H1 (cell line): ENCODE measurements at regions not wholly inside any gene's neighbourhood (a gene's known extent, or its start where the extent isn't known, plus 50 kb on each side); places are given as distances from the start of the nearest gene placed in this dataset.

Experiments
- CTCF ChIA-PET: fragments of 300-600 bp; sonication (Branson Sonifier 250); formaldehyde crosslinking; loops from one replicate; lab custom pipeline; 2021; ENCODE audit not compliant: partially characterized antibody; lab: Charles Lee
- POLR2A ChIA-PET: fragments of 300-600 bp; sonication (Branson Sonifier 250); formaldehyde crosslinking; loops from one replicate; lab custom pipeline; 2021; ENCODE audit warnings: inconsistent platforms; ENCODE audit not compliant: partially characterized antibody; lab: Charles Lee
- DNase-seq, 2 experiments: peaks; one replicate each; pipeline versions ENCODE4 v3.0.0 to v3.0.0-alpha.2; 2010 to 2022; ENCODE audit warnings: low spot score in 2 of 2, low read depth in 1 of 2, mixed read lengths in 1 of 2
- FAIRE-seq: peaks from 2 replicates; lab custom pipeline; 2011; peaks lifted over from hg19 to GRCh38; lab: Jason Lieb, UNC
- H2AFZ ChIP-seq: 2 replicates; pipeline ENCODE4 v1.8.1; 2012; ENCODE audit warnings: low read length, inconsistent platforms
- H2AK5ac ChIP-seq: 2 replicates; pipeline ENCODE4 v1.6.1; 2013; ENCODE audit warnings: low read depth, low read length
- H2BK120ac ChIP-seq: replicated peaks from 2 replicates; pipeline ENCODE3; 2013; ENCODE audit warnings: low read depth, low read length, inconsistent platforms
- H2BK12ac ChIP-seq: 2 replicates; pipeline ENCODE4 v1.6.1; 2013; ENCODE audit warnings: low read depth, low read length
- H2BK15ac ChIP-seq: 2 replicates; pipeline ENCODE4 v1.6.1; 2013; ENCODE audit warnings: low read length
- H2BK20ac ChIP-seq: 2 replicates; pipeline ENCODE4 v1.6.1; 2013; ENCODE audit warnings: low read length
- H2BK5ac ChIP-seq: 2 replicates; pipeline ENCODE4 v1.6.1; 2013; ENCODE audit warnings: low read depth, low read length
- H3K14ac ChIP-seq: 2 replicates; pipeline ENCODE4 v1.6.1; 2013; ENCODE audit warnings: inconsistent platforms; ENCODE audit not compliant: insufficient read length
- H3K18ac ChIP-seq: 2 replicates; pipeline ENCODE4 v1.6.1; 2013; ENCODE audit warnings: low read length; ENCODE audit errors: extremely low read depth
- H3K23ac ChIP-seq: 2 replicates; pipeline ENCODE4 v1.6.1; 2013; ENCODE audit warnings: inconsistent platforms; ENCODE audit not compliant: insufficient read length
- H3K23me2 ChIP-seq: 2 replicates; pipeline ENCODE4 v1.6.1; 2013; ENCODE audit warnings: low read depth, low read length
- H3K27ac ChIP-seq: 2 replicates; pipeline ENCODE4 v1.6.1; 2011; ENCODE audit warnings: low read depth, low read length, inconsistent platforms
- H3K27me3 ChIP-seq, 4 experiments: replicated peaks in 1 of 4; 1 replicate in 1 of 4; 2 replicates in 3 of 4; pipeline versions ENCODE4 v1.6.1 to v1.8.1; 2011 to 2013; ENCODE audit warnings: low read length in 3 of 4, mild to moderate bottlenecking in 3 of 4, inconsistent platforms in 2 of 4, mixed read lengths in 2 of 4, moderate library complexity in 1 of 4; ENCODE audit not compliant: control insufficient read depth in 3 of 4, insufficient read depth in 3 of 4; ENCODE audit errors: extremely low read depth in 1 of 4
- H3K36me3 ChIP-seq, 4 experiments: 2 replicates each; pipeline versions ENCODE4 v1.6.1 to v1.8.1; 2011 to 2013; ENCODE audit warnings: mild to moderate bottlenecking in 4 of 4, low read length in 3 of 4, moderate library complexity in 2 of 4, control low read depth in 1 of 4, inconsistent platforms in 1 of 4; ENCODE audit not compliant: insufficient read depth in 4 of 4, control insufficient read depth in 2 of 4
- H3K4ac ChIP-seq: replicated peaks from 2 replicates; pipeline ENCODE3; 2013; ENCODE audit warnings: low read length, low read depth, mixed read lengths, inconsistent platforms; ENCODE audit not compliant: insufficient read length
- H3K4me1 ChIP-seq, 4 experiments: replicated peaks in 1 of 4; 1 replicate in 1 of 4; 2 replicates in 3 of 4; pipeline versions ENCODE4 v1.6.1 to v1.8.1; 2011 to 2013; ENCODE audit warnings: low read length in 3 of 4, inconsistent platforms in 2 of 4, mixed read lengths in 1 of 4; ENCODE audit not compliant: insufficient read depth in 4 of 4, control insufficient read depth in 3 of 4
- H3K4me2 ChIP-seq, 2 experiments: 2 replicates each; pipeline versions ENCODE4 v1.6.1 to v1.8.1; 2011 to 2013; ENCODE audit warnings: low read depth in 2 of 2, low read length in 2 of 2, control low read depth in 1 of 2, inconsistent platforms in 1 of 2, mild to moderate bottlenecking in 1 of 2; ENCODE audit not compliant: insufficient read depth in 1 of 2
- H3K4me3 ChIP-seq, 4 experiments: fragments of 200-600, 300-600 bp in 1 of 4; sonication (generic), shearing (Covaris generic), sonication (Bioruptor Twin) in 1 of 4; 2 replicates each; pipeline versions ENCODE4 v1.5.1 to v1.8.1; 2011 to 2016; ENCODE audit warnings: low read length in 4 of 4, low read depth in 3 of 4, control low read depth in 2 of 4, inconsistent platforms in 2 of 4, mild to moderate bottlenecking in 2 of 4, mixed read lengths in 1 of 4, moderate library complexity in 1 of 4; ENCODE audit not compliant: insufficient read depth in 2 of 4; ENCODE audit errors: extremely low read depth in 1 of 4
- H3K56ac ChIP-seq: replicated peaks from 2 replicates; pipeline ENCODE3; 2013; ENCODE audit warnings: low read depth, mild to moderate bottlenecking, mixed read lengths, low read length, inconsistent platforms; ENCODE audit not compliant: insufficient read length
- H3K79me1 ChIP-seq: 2 replicates; pipeline ENCODE4 v1.6.1; 2013; ENCODE audit warnings: low read depth, low read length, control low read depth
- H3K79me2 ChIP-seq, 2 experiments: 2 replicates each; pipeline versions ENCODE4 v1.6.1 to v1.8.1; 2012 to 2013; ENCODE audit warnings: low read length in 2 of 2, mild to moderate bottlenecking in 2 of 2, inconsistent platforms in 1 of 2; ENCODE audit not compliant: insufficient read depth in 2 of 2, control insufficient read depth in 1 of 2
- H3K9ac ChIP-seq, 4 experiments: replicated peaks in 1 of 4; 1 replicate in 1 of 4; 2 replicates in 3 of 4; pipeline versions ENCODE4 v1.6.1 to v1.8.1; 2011 to 2013; ENCODE audit warnings: low read depth in 3 of 4, low read length in 3 of 4, control low read depth in 2 of 4, mild to moderate bottlenecking in 2 of 4, moderate library complexity in 2 of 4, inconsistent platforms in 1 of 4; ENCODE audit errors: extremely low read depth in 1 of 4
- H3K9me3 ChIP-seq, 2 experiments: 2 replicates each; pipeline versions ENCODE4 v1.6.1 to v1.8.1; 2012 to 2013; ENCODE audit warnings: mild to moderate bottlenecking in 2 of 2, moderate library complexity in 2 of 2, control low read depth in 1 of 2, inconsistent platforms in 1 of 2, low read depth in 1 of 2, low read length in 1 of 2, mixed read lengths in 1 of 2; ENCODE audit not compliant: insufficient read depth in 2 of 2
- H4K20me1 ChIP-seq, 2 experiments: replicated peaks in 1 of 2; 2 replicates each; pipeline versions ENCODE3 to v1.8.1; 2011 to 2013; ENCODE audit warnings: inconsistent platforms in 2 of 2, low read length in 2 of 2, mild to moderate bottlenecking in 1 of 2; ENCODE audit not compliant: insufficient read depth in 2 of 2, control insufficient read depth in 1 of 2
- H4K5ac ChIP-seq: 2 replicates; pipeline ENCODE4 v1.6.1; 2013; ENCODE audit warnings: low read length, low read depth, mixed read lengths, inconsistent platforms; ENCODE audit not compliant: insufficient read length
- H4K8ac ChIP-seq: 2 replicates; pipeline ENCODE4 v1.8.0; 2013; ENCODE audit warnings: mild to moderate bottlenecking, moderate library complexity, low read length, inconsistent platforms; ENCODE audit not compliant: insufficient read depth; ENCODE audit errors: extremely low read depth
- H4K91ac ChIP-seq: replicated peaks from 2 replicates; pipeline ENCODE3; 2013; ENCODE audit warnings: low read length, mixed read lengths, inconsistent platforms; ENCODE audit not compliant: insufficient read length
- ZNF274 ChIP-seq: IDR thresholded peaks from 2 replicates; pipeline ENCODE4 v1.7.0; 2012; ENCODE audit warnings: low read length, borderline replicate concordance; ENCODE audit errors: extremely low read depth
- WGBS, 2 experiments: shearing (Covaris generic) in 1 of 2; methylation state at CpG; one replicate each; pipeline versions ENCODE4 v1.1.6 to v1.1.7; 2013 to 2015; ENCODE audit warnings: low lambda C conversion rate in 2 of 2, mixed read lengths in 2 of 2, inconsistent platforms in 1 of 2, low coverage in 1 of 2, missing lambda C conversion rate in 1 of 2; ENCODE audit not compliant: insufficient replicate concordance in 2 of 2, insufficient coverage in 1 of 2, insufficient read length in 1 of 2; ENCODE audit errors: extremely low coverage in 1 of 2, missing lambda C conversion rate in 1 of 2; 5-methylcytosine and 5-hydroxymethylcytosine counted together

DNA sequence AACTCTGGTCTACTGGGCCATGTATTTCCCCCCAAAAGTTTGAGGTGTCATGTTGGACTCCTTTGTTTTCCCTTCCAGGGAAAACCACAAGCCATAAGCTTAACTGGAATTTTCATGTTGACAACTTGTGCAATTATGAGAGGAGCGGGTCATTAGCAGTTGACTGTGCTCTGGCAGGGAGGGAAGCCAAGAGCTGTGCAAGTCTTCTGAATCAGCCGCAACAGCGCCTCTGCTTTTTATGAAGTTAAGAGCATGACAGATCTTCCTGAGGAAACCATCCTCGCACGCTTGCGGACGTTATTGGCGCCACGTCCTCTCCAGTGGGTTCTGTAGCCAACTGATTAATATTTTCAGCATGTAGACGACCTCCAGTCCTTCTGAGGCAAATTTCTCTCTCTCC lies 148.7 kb upstream of the MKI67 start:
- Histone ChIP-seq H3K27me3 (no peaks in the 10 kb centered on the region; a peak in 1 of 7 replicates), H2AFZ (no peak overlapping the region), H3K79me2 (no peaks in the 10 kb centered on the region), H2BK5ac (no peak overlapping the region)
- no peak for TF ChIP-seq ZNF274
- TF ChIP-seq, all 59 proteins: peak for 0
- 94% methylated on average over 10 of the region's 10 CpGs; no CpG with 5 or more reads in 1 of the 2 experiments for WGBS, 2 experiments
- no peak overlapping the region for H4K91ac ChIP-seq
- no peak overlapping the region for H3K4me2 ChIP-seq
- H3K9ac ChIP-seq = no peak overlapping the region
- no peak overlapping the region for H3K14ac ChIP-seq
- peaks cover 0 to 3% (median 0%) of the 10 kb centered on the region in 4 experiments; a peak in 1 of 7 replicates for H3K4me1 ChIP-seq
- H3K4me3 ChIP-seq = no peak overlapping the region
- POLR2A ChIA-PET = no interaction called here
- no peaks in the 10 kb centered on the region for H3K79me1 ChIP-seq
- H3K4ac ChIP-seq = no peak overlapping the region
- no peaks in the 10 kb centered on the region for H4K20me1 ChIP-seq
- no peak overlapping the region for H3K18ac ChIP-seq
- DNase-seq (no peak), FAIRE-seq (no peak)
- H3K36me3 ChIP-seq = no peaks in the 10 kb centered on the region
- no peak overlapping the region for H2BK12ac ChIP-seq
- CTCF ChIA-PET = interaction anchor here (0.7 to 2.4 kb wide), 2 partner anchors 14 to 311 kb away, joined by 3 to 5 read pairs; no protein-coding TSS in a partner anchor
- no peak overlapping the region for H2BK120ac ChIP-seq
- no peak overlapping the region for H3K56ac ChIP-seq
- no peak overlapping the region for H2BK20ac ChIP-seq
- H4K5ac ChIP-seq = no peak overlapping the region
- H3K9me3 ChIP-seq = no peaks in the 10 kb centered on the region
- no peaks in the 10 kb centered on the region for H3K23me2 ChIP-seq
- H2BK15ac ChIP-seq = no peak overlapping the region
- H3K23ac ChIP-seq = no peak overlapping the region
- no peak overlapping the region for H2AK5ac ChIP-seq
- H4K8ac ChIP-seq = no peak overlapping the region
- no peak overlapping the region for H3K27ac ChIP-seq
